PFSK-1 (cell line): ENCODE measurements at regions not wholly inside any gene's neighbourhood (a gene's known extent, or its start where the extent isn't known, plus 50 kb on each side); places are given as distances from the start of the nearest gene placed in this dataset.

Experiments
- POLR2AphosphoS5 ChIP-seq: IDR thresholded peaks from 2 replicates; pipeline ENCODE4 v1.6.1; 2012; ENCODE audit warnings: low read depth, mild to moderate bottlenecking, control low read depth, low read length, moderate library complexity
- TAF1 ChIP-seq: IDR thresholded peaks from 2 replicates; pipeline ENCODE4 v1.6.1; 2012; ENCODE audit warnings: low read length, control low read depth, borderline replicate concordance; ENCODE audit not compliant: insufficient read depth

DNA sequence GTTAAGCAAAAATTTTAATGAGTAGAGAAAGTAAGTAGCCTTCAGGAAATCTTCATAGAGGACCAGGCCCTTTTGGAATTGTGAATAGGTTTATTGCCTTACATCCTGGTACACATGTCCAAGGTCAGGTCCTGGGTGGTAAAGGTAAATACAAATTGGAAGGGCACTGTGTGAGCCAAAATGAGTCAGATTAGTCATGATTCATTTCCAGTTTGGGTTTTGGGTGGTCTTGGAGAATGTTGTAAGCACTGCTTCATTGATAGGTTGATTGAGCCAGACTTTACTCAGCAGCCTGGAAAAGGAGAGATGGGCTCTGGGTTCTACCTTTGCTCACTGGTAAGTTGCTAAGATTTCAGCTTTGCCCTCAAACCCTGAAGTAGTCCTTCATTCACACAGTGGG is 82.5 kb upstream of the ZNF169 start:
- no peak for TF ChIP-seq POLR2AphosphoS5
- TF ChIP-seq TAF1: no peak
